Left lung (tissue), 4 donors: ENCODE measurements at regions not wholly inside any gene's neighbourhood (a gene's known extent, or its start where the extent isn't known, plus 50 kb on each side); places are given as distances from the start of the nearest gene placed in this dataset.

Source experiments
- ATAC-seq: fragments of 200-7000 bp; cut with Tn5 transposase; one replicate; pipeline ENCODE4 v1.9.1; 2020; ENCODE audit warnings: moderate library complexity
- DNase-seq, 4 donors: peaks; one replicate each; pipeline ENCODE4 v3.0.0-alpha.2; 2013 to 2020
- H3K27ac ChIP-seq, 2 donors: fragments of 200-600 bp; sonication (generic) in 1 of 2; one replicate each; pipeline versions ENCODE4 v1.5.0 to v1.8.0; 2020 to 2021
- H3K27me3 ChIP-seq, 2 donors: fragments of 200-600 bp; sonication (generic) in 1 of 2; one replicate each; pipeline versions ENCODE4 v1.5.0 to v1.8.0; 2020 to 2021
- H3K36me3 ChIP-seq, 2 donors: fragments of 200-600 bp; sonication (generic) in 1 of 2; one replicate each; pipeline versions ENCODE4 v1.5.0 to v1.8.0; 2020 to 2021
- H3K4me1 ChIP-seq, 2 donors: fragments of 200-600 bp; one replicate each; pipeline ENCODE4 v1.8.0; 2021
- H3K4me3 ChIP-seq, 2 donors: fragments of 200-600 bp; sonication (generic) in 1 of 2; one replicate each; pipeline versions ENCODE4 v1.5.0 to v1.8.0; 2020 to 2021; ENCODE audit warnings: mild to moderate bottlenecking in 1 of 2
- H3K9me3 ChIP-seq, 2 donors: fragments of 200-600 bp; sonication (generic) in 1 of 2; one replicate each; pipeline versions ENCODE4 v1.5.0 to v1.8.0; 2020 to 2021
- intact Hi-C, 2 donors: fragments of 100-400 bp; cut with DNase I; formaldehyde crosslinking; loops; one replicate each; pipeline versions ENCODE4 v1.11.2 to v1.14.2; 2022
- TF ChIP-seq, protein P1 (sequence below), 2 donors: fragments of 200-600 bp; sonication (generic) in 1 of 2; IDR thresholded peaks; one replicate each; pipeline versions ENCODE4 v1.5.0 to v1.8.0; 2021; ENCODE audit warnings: antibody characterized with exemption in 2 of 2
- donor health status: DM: no; HTN: yes; CAD: no.
- donor health status: DM: no; HTN: no; CAD: no.

- DNase-seq (peak in 2 of 4 donors; percentile 61 to 76), ATAC-seq (peak; percentile 47)
- TF ChIP-seq, protein P1, sequence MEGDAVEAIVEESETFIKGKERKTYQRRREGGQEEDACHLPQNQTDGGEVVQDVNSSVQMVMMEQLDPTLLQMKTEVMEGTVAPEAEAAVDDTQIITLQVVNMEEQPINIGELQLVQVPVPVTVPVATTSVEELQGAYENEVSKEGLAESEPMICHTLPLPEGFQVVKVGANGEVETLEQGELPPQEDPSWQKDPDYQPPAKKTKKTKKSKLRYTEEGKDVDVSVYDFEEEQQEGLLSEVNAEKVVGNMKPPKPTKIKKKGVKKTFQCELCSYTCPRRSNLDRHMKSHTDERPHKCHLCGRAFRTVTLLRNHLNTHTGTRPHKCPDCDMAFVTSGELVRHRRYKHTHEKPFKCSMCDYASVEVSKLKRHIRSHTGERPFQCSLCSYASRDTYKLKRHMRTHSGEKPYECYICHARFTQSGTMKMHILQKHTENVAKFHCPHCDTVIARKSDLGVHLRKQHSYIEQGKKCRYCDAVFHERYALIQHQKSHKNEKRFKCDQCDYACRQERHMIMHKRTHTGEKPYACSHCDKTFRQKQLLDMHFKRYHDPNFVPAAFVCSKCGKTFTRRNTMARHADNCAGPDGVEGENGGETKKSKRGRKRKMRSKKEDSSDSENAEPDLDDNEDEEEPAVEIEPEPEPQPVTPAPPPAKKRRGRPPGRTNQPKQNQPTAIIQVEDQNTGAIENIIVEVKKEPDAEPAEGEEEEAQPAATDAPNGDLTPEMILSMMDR (IDR thresholded peaks at IDR 0.05): no peak
- H3K9me3 ChIP-seq: no peaks in the 10 kb centered on the region
- H3K27me3 ChIP-seq: no peaks in the 10 kb centered on the region
- H3K27ac ChIP-seq: peak overlapping the region; percentile 95 to 96
- H3K4me3 ChIP-seq: peak overlapping the region; percentile 58 to 83
- peaks cover 0 to 26% of the 10 kb centered on the region in 2 donors for H3K4me1 ChIP-seq
- intact Hi-C loops: loop anchor here in 1 of 2 donors (2.0 kb wide), 1 partner anchor 32 kb away; a partner anchor contains a TSS
- no peaks in the 10 kb centered on the region for H3K36me3 ChIP-seq
Measured at GRCh38 chr6:26156850-26157250, 69.6 kb downstream of the HFE start.

DNA sequence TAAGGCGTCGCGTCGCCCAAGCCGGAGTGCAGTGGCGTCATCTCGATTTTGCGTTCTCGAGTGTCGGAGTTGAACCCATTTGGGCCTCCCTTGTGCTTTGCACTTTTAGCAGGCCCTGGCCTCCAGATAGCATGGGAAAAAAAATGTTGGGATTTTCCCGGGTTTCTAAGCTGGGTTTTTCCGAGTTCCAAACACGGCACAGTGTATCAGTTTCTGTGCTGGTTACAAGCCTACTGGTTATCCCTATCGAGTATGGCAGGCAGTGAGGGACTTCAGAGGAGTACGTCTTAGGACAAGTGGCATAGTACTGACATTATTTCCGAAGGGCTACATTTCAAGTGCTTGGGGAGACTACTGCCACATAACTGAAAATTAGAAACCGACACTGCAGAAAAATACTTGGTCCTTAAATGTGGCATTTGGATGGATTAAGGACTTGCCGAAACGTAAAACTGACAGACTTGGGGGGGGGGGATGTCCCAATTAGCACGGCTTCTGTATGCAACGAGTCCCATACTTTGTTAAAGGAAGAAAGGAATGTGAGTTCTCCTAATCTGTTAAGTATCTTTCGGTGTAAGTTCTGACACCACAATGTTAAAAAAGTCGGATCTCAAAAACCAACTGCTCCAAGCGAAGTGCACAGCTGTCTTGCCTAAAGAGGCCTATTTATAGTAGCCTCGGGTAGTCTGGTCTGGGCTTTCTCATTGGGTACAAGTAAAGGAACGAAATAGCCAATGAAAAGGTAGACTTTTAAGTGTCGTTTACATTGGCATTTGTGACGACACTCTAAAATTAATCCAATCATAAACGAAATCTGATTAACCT lies 70.2 kb downstream of the HFE start:
- Histone ChIP-seq H3K27ac (peak overlapping the region; percentile 95 to 96), H3K4me3 (peak overlapping the region; percentile 58 to 83), H3K9me3 (no peaks in the 10 kb centered on the region), H3K4me1 (peaks cover 0 to 26% of the 10 kb centered on the region in 2 donors), H3K36me3 (no peaks in the 10 kb centered on the region), H3K27me3 (no peaks in the 10 kb centered on the region)
- intact Hi-C loops: loop anchor here in 1 of 2 donors (2.0 kb wide), 1 partner anchor 33 kb away; a partner anchor contains a TSS
- TF ChIP-seq, protein P1 (IDR thresholded peaks at IDR 0.05): no peak
- ATAC-seq (peak; percentile 79), DNase-seq (peak in 2 of 4 donors; percentile 62 to 97)

GRCh38 chr6:26158076-26158580 lies 70.9 kb downstream of the HFE start:
- peaks cover 0 to 26% of the 10 kb centered on the region in 2 donors for H3K4me1 ChIP-seq
- no peaks in the 10 kb centered on the region for H3K36me3 ChIP-seq
- TF ChIP-seq, protein P1 (IDR thresholded peaks at IDR 0.05): no peak
- peak overlapping the region; percentile 95 to 96 for H3K27ac ChIP-seq
- H3K4me3 ChIP-seq: peak overlapping the region; percentile 58 to 65
- H3K27me3 ChIP-seq: no peaks in the 10 kb centered on the region
- ATAC-seq (peak; percentile 71), DNase-seq (peak in 3 of 4 donors; percentile 84 to 93 (median 90))
- H3K9me3 ChIP-seq: no peaks in the 10 kb centered on the region
- intact Hi-C loops: no loop called here

- H3K4me3 ChIP-seq: peak overlapping the region; percentile 58 to 65
- H3K36me3 ChIP-seq: no peaks in the 10 kb centered on the region
- intact Hi-C loops: no loop called here
- TF ChIP-seq, protein P1 (IDR thresholded peaks at IDR 0.05): no peak
- H3K27me3 ChIP-seq: no peaks in the 10 kb centered on the region
- peak overlapping the region; percentile 95 to 96 for H3K27ac ChIP-seq
- no peaks in the 10 kb centered on the region for H3K9me3 ChIP-seq
- DNase-seq (peak; percentile 75 to 85 (median 81)), ATAC-seq (peak; percentile 39)
- H3K4me1 ChIP-seq: peaks cover 0 to 26% of the 10 kb centered on the region in 2 donors
Measured at GRCh38 chr6:26158581-26159356, 71.5 kb downstream of the HFE start.
